Colonic mucosa (tissue), 4 donors: ENCODE measurements at regions not wholly inside any gene's neighbourhood (a gene's known extent, or its start where the extent isn't known, plus 50 kb on each side); places are given as distances from the start of the nearest gene placed in this dataset.

Source experiments
- DNase-seq: peaks from one replicate; pipeline ENCODE4 v3.0.0-alpha.2; 2020
- H3K27ac ChIP-seq: fragments of 200-600 bp; one replicate; pipeline ENCODE4 v1.8.0; 2021
- H3K27me3 ChIP-seq: fragments of 200-600 bp; one replicate; pipeline ENCODE4 v1.8.0; 2021
- H3K36me3 ChIP-seq: fragments of 200-600 bp; one replicate; pipeline ENCODE4 v1.8.0; 2021
- H3K4me1 ChIP-seq: fragments of 200-600 bp; one replicate; pipeline ENCODE4 v1.8.0; 2021; ENCODE audit warnings: mild to moderate bottlenecking
- H3K4me3 ChIP-seq: fragments of 200-600 bp; one replicate; pipeline ENCODE4 v1.8.0; 2021
- H3K9ac ChIP-seq, 2 donors: one replicate each; pipeline ENCODE4 v1.7.0; 2013; ENCODE audit warnings: control low read depth in 2 of 2, low read depth in 2 of 2, low read length in 2 of 2
- H3K9me3 ChIP-seq: fragments of 200-600 bp; one replicate; pipeline ENCODE4 v1.8.0; 2021
- CTCF ChIP-seq: fragments of 200-600 bp; IDR thresholded peaks from one replicate; pipeline ENCODE4 v1.8.0; 2022; ENCODE audit warnings: antibody characterized with exemption, mild to moderate bottlenecking
- intact Hi-C: fragments of 100-400 bp; cut with DNase I; formaldehyde crosslinking; loops from one replicate; pipeline ENCODE4 v1.14.1; 2022
- donor health status: healthy.
- donor health status: DM: no; HTN: no; CAD: no.
- donor health status: DM: no; HTN: no; CAD: no.

- no peak for DNase-seq
- intact Hi-C loops, result no loop called here
These were observed 155.1 kb upstream of the MMS22L start for GRCh38 chr6:97438011-97438671.

GRCh38 chr6:97440590-97441176 is 157.7 kb upstream of the MMS22L start:
- intact Hi-C loops, result no loop called here
- TF ChIP-seq CTCF, result no peak
- no peaks in the 10 kb centered on the region for H3K9me3 ChIP-seq
- H3K9ac ChIP-seq, result no peak overlapping the region
- H3K36me3 ChIP-seq, result no peaks in the 10 kb centered on the region
- H3K4me1 ChIP-seq, result no peaks in the 10 kb centered on the region
- no peak overlapping the region for H3K27ac ChIP-seq
- H3K27me3 ChIP-seq, result no peaks in the 10 kb centered on the region
- no peak for DNase-seq
- no peak overlapping the region for H3K4me3 ChIP-seq

More at GRCh38 chr6:97438011-97438671, 155.1 kb upstream of the MMS22L start:
- TF ChIP-seq CTCF, result no peak
- Histone ChIP-seq H3K27me3 (no peaks in the 10 kb centered on the region), H3K36me3 (no peaks in the 10 kb centered on the region), H3K4me3 (no peak overlapping the region), H3K4me1 (no peaks in the 10 kb centered on the region), H3K9me3 (no peaks in the 10 kb centered on the region), H3K27ac (no peak overlapping the region), H3K9ac (no peak overlapping the region)

- Histone ChIP-seq H3K4me3 (no peak overlapping the region), H3K9me3 (no peaks in the 10 kb centered on the region), H3K27me3 (no peaks in the 10 kb centered on the region), H3K27ac (no peak overlapping the region), H3K9ac (no peak overlapping the region), H3K4me1 (no peaks in the 10 kb centered on the region), H3K36me3 (no peaks in the 10 kb centered on the region)
- DNase-seq, result no peak
- intact Hi-C loops, result no loop called here
- TF ChIP-seq CTCF, result no peak
These were observed 160.5 kb upstream of the MMS22L start for GRCh38 chr6:97443408-97444080.

GRCh38 chr6:97445407-97445806 is 162.4 kb upstream of the MMS22L start:
- Histone ChIP-seq H3K4me1 (no peaks in the 10 kb centered on the region), H3K27ac (no peak overlapping the region), H3K36me3 (no peaks in the 10 kb centered on the region), H3K27me3 (no peaks in the 10 kb centered on the region), H3K9ac (no peak overlapping the region), H3K9me3 (no peaks in the 10 kb centered on the region), H3K4me3 (no peak overlapping the region)
- intact Hi-C loops, result no loop called here
- no peak for TF ChIP-seq CTCF
- no peak for DNase-seq

GRCh38 chr6:97449444-97449966 is 166.5 kb upstream of the MMS22L start:
- H3K27ac ChIP-seq, result no peak overlapping the region
- H3K4me3 ChIP-seq, result no peak overlapping the region
- intact Hi-C loops, result no loop called here
- no peaks in the 10 kb centered on the region for H3K9me3 ChIP-seq
- no peaks in the 10 kb centered on the region for H3K36me3 ChIP-seq
- no peak for TF ChIP-seq CTCF
- no peaks in the 10 kb centered on the region for H3K27me3 ChIP-seq
- DNase-seq, result no peak
- H3K9ac ChIP-seq, result no peak overlapping the region
- H3K4me1 ChIP-seq, result no peaks in the 10 kb centered on the region
